Astrocyte (in vitro differentiated cells and primary cell): ENCODE measurements at regions not wholly inside any gene's neighbourhood (a gene's known extent, or its start where the extent isn't known, plus 50 kb on each side); places are given as distances from the start of the nearest gene placed in this dataset.

Experiments used
- CTCF ChIP-seq: IDR thresholded peaks from 2 replicates; pipeline ENCODE4 v1.5.1; 2011; ENCODE audit warnings: low read depth, mild to moderate bottlenecking, inconsistent platforms, low read length, moderate library complexity; ENCODE audit not compliant: insufficient read depth
- EZH2 ChIP-seq: IDR thresholded peaks from 2 replicates; pipeline ENCODE4 v1.6.1; 2012; ENCODE audit warnings: mild to moderate bottlenecking, low read length, inconsistent platforms; ENCODE audit not compliant: insufficient read depth

- TF ChIP-seq CTCF (no peak), EZH2 (no peak)
These were observed 1185.7 kb upstream of the C9orf72 start for GRCh38 chr9:28758971-28759370.
